Liver (tissue), 8 donors: ENCODE measurements at regions not wholly inside any gene's neighbourhood (a gene's known extent, or its start where the extent isn't known, plus 50 kb on each side); places are given as distances from the start of the nearest gene placed in this dataset.

Experiments used
- DNase-seq: peaks from one replicate; pipeline ENCODE4 v3.0.0-alpha.2; 2017; ENCODE audit warnings: low spot score
- H3K27ac ChIP-seq, 2 donors: one replicate each; pipeline ENCODE4 v1.7.0; 2013; ENCODE audit warnings: inconsistent platforms in 2 of 2, low read length in 2 of 2, control low read depth in 1 of 2, low read depth in 1 of 2, mild to moderate bottlenecking in 1 of 2
- H3K27me3 ChIP-seq, 4 donors: one replicate each; pipeline versions ENCODE4 v1.6.1 to v1.7.0; 2013; ENCODE audit warnings: low read length in 3 of 4, inconsistent platforms in 1 of 4, mild to moderate bottlenecking in 1 of 4, moderate library complexity in 1 of 4; ENCODE audit not compliant: control insufficient read depth in 4 of 4, insufficient read depth in 4 of 4
- H3K36me3 ChIP-seq, 4 donors: one replicate each; pipeline versions ENCODE4 v1.6.1 to v1.7.0; 2013; ENCODE audit warnings: low read length in 3 of 4, mild to moderate bottlenecking in 3 of 4, low read depth in 1 of 4, moderate library complexity in 1 of 4; ENCODE audit not compliant: control insufficient read depth in 4 of 4, insufficient read depth in 3 of 4
- H3K4me1 ChIP-seq, 4 donors: one replicate each; pipeline versions ENCODE4 v1.6.1 to v1.7.0; 2013; ENCODE audit warnings: low read length in 3 of 4, mild to moderate bottlenecking in 3 of 4, moderate library complexity in 1 of 4; ENCODE audit not compliant: control insufficient read depth in 4 of 4, insufficient read depth in 4 of 4
- H3K4me3 ChIP-seq, 3 donors: one replicate each; pipeline versions ENCODE4 v1.6.1 to v1.7.0; 2013; ENCODE audit warnings: low read length in 3 of 3, control low read depth in 1 of 3, low read depth in 1 of 3, mild to moderate bottlenecking in 1 of 3
- H3K9ac ChIP-seq, 2 donors: one replicate each; pipeline ENCODE4 v1.7.0; 2013; ENCODE audit warnings: low read length in 2 of 2, mild to moderate bottlenecking in 2 of 2, moderate library complexity in 2 of 2, control low read depth in 1 of 2, low read depth in 1 of 2
- H3K9me3 ChIP-seq, 4 donors: one replicate each; pipeline versions ENCODE4 v1.6.1 to v1.7.0; 2013; ENCODE audit warnings: low read length in 3 of 4; ENCODE audit not compliant: control insufficient read depth in 4 of 4
- EGR1 ChIP-seq, 2 donors: IDR thresholded peaks; 2 replicates each; pipeline ENCODE4 v1.6.1; 2016 to 2018; ENCODE audit warnings: antibody characterized with exemption in 2 of 2, low read depth in 2 of 2
- FOXA1 ChIP-seq: IDR thresholded peaks from 2 replicates; pipeline ENCODE4 v1.6.1; 2016; ENCODE audit warnings: antibody characterized with exemption
- FOXA2 ChIP-seq: IDR thresholded peaks from 2 replicates; pipeline ENCODE4 v1.6.1; 2016; ENCODE audit warnings: antibody characterized with exemption
- GABPA ChIP-seq, 2 donors: IDR thresholded peaks in 1 of 2; conservative IDR thresholded peaks in 1 of 2; 2 replicates each; pipeline ENCODE4 v1.6.1; 2016; ENCODE audit warnings: antibody characterized with exemption in 2 of 2, mild to moderate bottlenecking in 1 of 2, moderate library complexity in 1 of 2
- HNF4A ChIP-seq, 2 donors: conservative IDR thresholded peaks; 2 replicates each; pipeline ENCODE4 v1.6.1; 2016; ENCODE audit warnings: antibody characterized with exemption in 2 of 2, mild to moderate bottlenecking in 2 of 2
- HNF4G ChIP-seq: IDR thresholded peaks from 2 replicates; pipeline ENCODE4 v1.6.1; 2016; ENCODE audit warnings: antibody characterized with exemption
- JUND ChIP-seq, 2 donors: IDR thresholded peaks; 2 replicates each; pipeline ENCODE4 v1.6.1; 2016; ENCODE audit warnings: antibody characterized with exemption in 2 of 2
- NR2F2 ChIP-seq: IDR thresholded peaks from 2 replicates; pipeline ENCODE4 v1.6.1; 2016; ENCODE audit warnings: antibody characterized with exemption
- RAD21 ChIP-seq, 2 donors: IDR thresholded peaks; 2 replicates each; pipeline ENCODE4 v1.6.1; 2016; ENCODE audit warnings: antibody characterized with exemption in 2 of 2, mild to moderate bottlenecking in 2 of 2
- RXRA ChIP-seq, 2 donors: IDR thresholded peaks; 2 replicates each; pipeline ENCODE4 v1.6.1; 2017 to 2018; ENCODE audit warnings: antibody characterized with exemption in 2 of 2, mild to moderate bottlenecking in 1 of 2
- SP1 ChIP-seq: IDR thresholded peaks from 2 replicates; pipeline ENCODE4 v1.6.1; 2018; ENCODE audit warnings: antibody characterized with exemption, mild to moderate bottlenecking
- TAF1 ChIP-seq: conservative IDR thresholded peaks from 2 replicates; pipeline ENCODE4 v1.6.1; 2016; ENCODE audit warnings: antibody characterized with exemption, mild to moderate bottlenecking
- YY1 ChIP-seq: IDR thresholded peaks from 2 replicates; pipeline ENCODE4 v1.6.1; 2016; ENCODE audit warnings: antibody characterized with exemption, mild to moderate bottlenecking
- WGBS: extraction: QIAGEN DNeasy Blood & Tissue Kit; methylation state at CpG from one replicate; pipeline ENCODE4 v1.1.7; 2013; 5-methylcytosine and 5-hydroxymethylcytosine counted together
- TF ChIP-seq, protein P1 (sequence below): fragments of 150-350 bp; IDR thresholded peaks from 2 replicates; pipeline ENCODE4 v1.5.1; 2017; ENCODE audit warnings: improper control_type of control experiment, low read depth, low read length; ENCODE audit not compliant: missing input control
- TF ChIP-seq, protein P2 (sequence below): IDR thresholded peaks from 2 replicates; pipeline ENCODE4 v1.6.1; 2016; ENCODE audit warnings: antibody characterized with exemption
- TF ChIP-seq, protein P3 (sequence below): IDR thresholded peaks from 2 replicates; pipeline ENCODE4 v1.6.1; 2016; ENCODE audit warnings: antibody characterized with exemption
- TF ChIP-seq, protein P4 (sequence below): IDR thresholded peaks from 2 replicates; pipeline ENCODE4 v1.6.1; 2016; ENCODE audit warnings: antibody characterized with exemption, mild to moderate bottlenecking
- TF ChIP-seq, protein P5 (sequence below): IDR thresholded peaks from 2 replicates; pipeline ENCODE4 v1.6.1; 2016; ENCODE audit warnings: antibody characterized with exemption
- donor health status: healthy.
- donor health status: healthy.
- donor health status: healthy.
- donor health status: healthy.
- donor health status: healthy.

DNA sequence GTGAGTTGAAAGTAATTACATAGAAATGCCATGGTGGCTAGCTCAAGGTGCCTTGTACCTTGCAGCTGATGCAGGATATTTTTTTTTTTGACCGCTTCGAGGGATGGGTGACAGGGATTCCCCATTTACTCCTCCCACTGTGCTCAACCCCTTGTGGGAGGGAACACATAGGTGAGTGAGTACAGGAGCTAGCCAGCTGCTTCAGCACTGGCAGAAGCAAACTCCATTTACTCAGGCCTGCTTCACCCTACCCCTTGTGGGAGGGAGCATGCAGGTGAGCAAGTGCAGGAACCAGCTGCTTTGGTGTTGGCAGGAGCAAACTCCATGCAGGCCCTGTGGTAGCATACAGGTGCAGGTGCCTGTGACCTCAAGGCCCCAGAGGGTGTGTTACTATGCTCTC is 330.1 kb downstream of the TDRD3 start:
- H3K27me3 ChIP-seq: no peaks in the 10 kb centered on the region
- H3K27ac ChIP-seq: no peak overlapping the region
- TF ChIP-seq RAD21 (IDR thresholded peaks at IDR 0.05) (no peak), HNF4G (no peak), FOXA1 (no peak), NR2F2 (no peak), TAF1 (no peak), EGR1 (IDR thresholded peaks at IDR 0.05; ENCODE audit: low read depth in 2 of 2) (no peak), JUND (IDR thresholded peaks at IDR 0.05) (no peak), RXRA (IDR thresholded peaks at IDR 0.05) (no peak), YY1 (no peak), FOXA2 (no peak), SP1 (no peak), HNF4A (conservative IDR thresholded peaks at IDR 0.05) (no peak), GABPA (IDR thresholded peaks at IDR 0.05 in 1 of 2, conservative IDR thresholded peaks at IDR 0.05 in 1 of 2) (no peak)
- TF ChIP-seq, protein P1, sequence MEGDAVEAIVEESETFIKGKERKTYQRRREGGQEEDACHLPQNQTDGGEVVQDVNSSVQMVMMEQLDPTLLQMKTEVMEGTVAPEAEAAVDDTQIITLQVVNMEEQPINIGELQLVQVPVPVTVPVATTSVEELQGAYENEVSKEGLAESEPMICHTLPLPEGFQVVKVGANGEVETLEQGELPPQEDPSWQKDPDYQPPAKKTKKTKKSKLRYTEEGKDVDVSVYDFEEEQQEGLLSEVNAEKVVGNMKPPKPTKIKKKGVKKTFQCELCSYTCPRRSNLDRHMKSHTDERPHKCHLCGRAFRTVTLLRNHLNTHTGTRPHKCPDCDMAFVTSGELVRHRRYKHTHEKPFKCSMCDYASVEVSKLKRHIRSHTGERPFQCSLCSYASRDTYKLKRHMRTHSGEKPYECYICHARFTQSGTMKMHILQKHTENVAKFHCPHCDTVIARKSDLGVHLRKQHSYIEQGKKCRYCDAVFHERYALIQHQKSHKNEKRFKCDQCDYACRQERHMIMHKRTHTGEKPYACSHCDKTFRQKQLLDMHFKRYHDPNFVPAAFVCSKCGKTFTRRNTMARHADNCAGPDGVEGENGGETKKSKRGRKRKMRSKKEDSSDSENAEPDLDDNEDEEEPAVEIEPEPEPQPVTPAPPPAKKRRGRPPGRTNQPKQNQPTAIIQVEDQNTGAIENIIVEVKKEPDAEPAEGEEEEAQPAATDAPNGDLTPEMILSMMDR: no peak
- TF ChIP-seq, protein P2, sequence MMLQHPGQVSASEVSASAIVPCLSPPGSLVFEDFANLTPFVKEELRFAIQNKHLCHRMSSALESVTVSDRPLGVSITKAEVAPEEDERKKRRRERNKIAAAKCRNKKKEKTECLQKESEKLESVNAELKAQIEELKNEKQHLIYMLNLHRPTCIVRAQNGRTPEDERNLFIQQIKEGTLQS: no peak
- TF ChIP-seq, protein P3, sequence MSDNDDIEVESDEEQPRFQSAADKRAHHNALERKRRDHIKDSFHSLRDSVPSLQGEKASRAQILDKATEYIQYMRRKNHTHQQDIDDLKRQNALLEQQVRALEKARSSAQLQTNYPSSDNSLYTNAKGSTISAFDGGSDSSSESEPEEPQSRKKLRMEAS: no peak
- TF ChIP-seq, protein P4, sequence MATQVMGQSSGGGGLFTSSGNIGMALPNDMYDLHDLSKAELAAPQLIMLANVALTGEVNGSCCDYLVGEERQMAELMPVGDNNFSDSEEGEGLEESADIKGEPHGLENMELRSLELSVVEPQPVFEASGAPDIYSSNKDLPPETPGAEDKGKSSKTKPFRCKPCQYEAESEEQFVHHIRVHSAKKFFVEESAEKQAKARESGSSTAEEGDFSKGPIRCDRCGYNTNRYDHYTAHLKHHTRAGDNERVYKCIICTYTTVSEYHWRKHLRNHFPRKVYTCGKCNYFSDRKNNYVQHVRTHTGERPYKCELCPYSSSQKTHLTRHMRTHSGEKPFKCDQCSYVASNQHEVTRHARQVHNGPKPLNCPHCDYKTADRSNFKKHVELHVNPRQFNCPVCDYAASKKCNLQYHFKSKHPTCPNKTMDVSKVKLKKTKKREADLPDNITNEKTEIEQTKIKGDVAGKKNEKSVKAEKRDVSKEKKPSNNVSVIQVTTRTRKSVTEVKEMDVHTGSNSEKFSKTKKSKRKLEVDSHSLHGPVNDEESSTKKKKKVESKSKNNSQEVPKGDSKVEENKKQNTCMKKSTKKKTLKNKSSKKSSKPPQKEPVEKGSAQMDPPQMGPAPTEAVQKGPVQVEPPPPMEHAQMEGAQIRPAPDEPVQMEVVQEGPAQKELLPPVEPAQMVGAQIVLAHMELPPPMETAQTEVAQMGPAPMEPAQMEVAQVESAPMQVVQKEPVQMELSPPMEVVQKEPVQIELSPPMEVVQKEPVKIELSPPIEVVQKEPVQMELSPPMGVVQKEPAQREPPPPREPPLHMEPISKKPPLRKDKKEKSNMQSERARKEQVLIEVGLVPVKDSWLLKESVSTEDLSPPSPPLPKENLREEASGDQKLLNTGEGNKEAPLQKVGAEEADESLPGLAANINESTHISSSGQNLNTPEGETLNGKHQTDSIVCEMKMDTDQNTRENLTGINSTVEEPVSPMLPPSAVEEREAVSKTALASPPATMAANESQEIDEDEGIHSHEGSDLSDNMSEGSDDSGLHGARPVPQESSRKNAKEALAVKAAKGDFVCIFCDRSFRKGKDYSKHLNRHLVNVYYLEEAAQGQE: no peak
- TF ChIP-seq, protein P5, sequence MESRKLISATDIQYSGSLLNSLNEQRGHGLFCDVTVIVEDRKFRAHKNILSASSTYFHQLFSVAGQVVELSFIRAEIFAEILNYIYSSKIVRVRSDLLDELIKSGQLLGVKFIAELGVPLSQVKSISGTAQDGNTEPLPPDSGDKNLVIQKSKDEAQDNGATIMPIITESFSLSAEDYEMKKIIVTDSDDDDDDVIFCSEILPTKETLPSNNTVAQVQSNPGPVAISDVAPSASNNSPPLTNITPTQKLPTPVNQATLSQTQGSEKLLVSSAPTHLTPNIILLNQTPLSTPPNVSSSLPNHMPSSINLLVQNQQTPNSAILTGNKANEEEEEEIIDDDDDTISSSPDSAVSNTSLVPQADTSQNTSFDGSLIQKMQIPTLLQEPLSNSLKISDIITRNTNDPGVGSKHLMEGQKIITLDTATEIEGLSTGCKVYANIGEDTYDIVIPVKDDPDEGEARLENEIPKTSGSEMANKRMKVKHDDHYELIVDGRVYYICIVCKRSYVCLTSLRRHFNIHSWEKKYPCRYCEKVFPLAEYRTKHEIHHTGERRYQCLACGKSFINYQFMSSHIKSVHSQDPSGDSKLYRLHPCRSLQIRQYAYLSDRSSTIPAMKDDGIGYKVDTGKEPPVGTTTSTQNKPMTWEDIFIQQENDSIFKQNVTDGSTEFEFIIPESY: no peak

More for the DNA sequence above, 330.1 kb downstream of the TDRD3 start:
- no peak for DNase-seq
- no peak overlapping the region for H3K4me3 ChIP-seq
- no peak overlapping the region for H3K9ac ChIP-seq
- H3K4me1 ChIP-seq: no peaks in the 10 kb centered on the region
- H3K9me3 ChIP-seq: no peaks in the 10 kb centered on the region
- no peaks in the 10 kb centered on the region for H3K36me3 ChIP-seq
- 75% methylated on average over 2 of the region's 2 CpGs for WGBS
